GM12878 (cell line): ENCODE measurements at regions not wholly inside any gene's neighbourhood (a gene's known extent, or its start where the extent isn't known, plus 50 kb on each side); places are given as distances from the start of the nearest gene placed in this dataset.

Source experiments
- ATAC-seq: fragments of 200-7000 bp; cut with Tn5 transposase; 3 replicates; pipeline ENCODE4 v1.9.1; 2020; ENCODE audit warnings: mild to moderate bottlenecking, moderate library complexity
- BruUV-seq: library from RNA; stranded (reverse); fragments of 400-500 nt; replicated peaks from 2 replicates; lab custom pipeline; 2021; lab: Mats Ljungman, UMichigan
- CTCF ChIA-PET: fragments of 300-600 bp; sonication (Branson Sonifier 250); formaldehyde crosslinking; extraction: SDS; loops from one replicate; lab custom pipeline; 2021; ENCODE audit warnings: inconsistent platforms; lab: Yijun Ruan, JAX
- POLR2A ChIA-PET: fragments of 350-600 bp; formaldehyde crosslinking; extraction: SDS; loops from one replicate; lab custom pipeline; 2021; ENCODE audit warnings: inconsistent platforms; lab: Charles Lee
- RAD21 ChIA-PET: fragments of 300-600 bp; sonication (Branson Sonifier 250); formaldehyde crosslinking; loops from one replicate; lab custom pipeline; 2023; ENCODE audit warnings: antibody characterized with exemption; ENCODE audit not compliant: unreplicated experiment; lab: Charles Lee
- SMC1A ChIA-PET: fragments of 300-600 bp; sonication (Branson Sonifier 250); formaldehyde crosslinking; loops from one replicate; lab custom pipeline; 2023; ENCODE audit not compliant: unreplicated experiment, uncharacterized antibody; lab: Charles Lee
- DNase-seq: peaks from one replicate; pipeline ENCODE4 v3.0.0-alpha.2; 2011; ENCODE audit warnings: low read depth, low spot score
- FAIRE-seq: peaks from 3 replicates; lab custom pipeline; 2011; peaks lifted over from hg19 to GRCh38; lab: Jason Lieb, UNC
- H2AFZ ChIP-seq: 2 replicates; pipeline ENCODE4 v1.6.0; 2011; ENCODE audit warnings: low read depth, low read length, control low read depth; ENCODE audit not compliant: control insufficient read depth
- H3K27ac ChIP-seq: 2 replicates; pipeline ENCODE4 v1.5.1; 2011; ENCODE audit warnings: control low read depth; ENCODE audit not compliant: control insufficient read depth, insufficient read depth
- H3K27me3 ChIP-seq, 2 experiments: replicated peaks in 1 of 2; 2 replicates each; pipeline versions ENCODE4 v1.6.0 to v1.6.1; 2011; ENCODE audit warnings: low read length in 1 of 2; ENCODE audit not compliant: control insufficient read depth in 2 of 2, insufficient read depth in 2 of 2
- H3K36me3 ChIP-seq, 2 experiments: 2 replicates each; pipeline ENCODE4 v1.5.1; 2011; ENCODE audit warnings: low read length in 1 of 2; ENCODE audit not compliant: control insufficient read depth in 2 of 2, insufficient read depth in 2 of 2
- H3K4me1 ChIP-seq: 2 replicates; pipeline ENCODE4 v1.6.1; 2011; ENCODE audit warnings: mild to moderate bottlenecking, low read length, moderate library complexity, mixed read lengths; ENCODE audit not compliant: control insufficient read depth, insufficient read depth
- H3K4me2 ChIP-seq: 2 replicates; pipeline ENCODE4 v1.6.0; 2011; ENCODE audit warnings: control low read depth; ENCODE audit not compliant: control insufficient read depth, insufficient read depth
- H3K4me3 ChIP-seq: fragments of 200-600 bp; sonication (generic); 2 replicates; pipeline ENCODE4 v1.5.1; 2016
- H3K79me2 ChIP-seq: 2 replicates; pipeline ENCODE4 v1.6.0; 2011; ENCODE audit warnings: low read length; ENCODE audit not compliant: control insufficient read depth, insufficient read depth
- H3K9ac ChIP-seq: 2 replicates; pipeline ENCODE4 v1.8.0; 2011; ENCODE audit warnings: low read length, control low read depth, mixed read lengths; ENCODE audit not compliant: control insufficient read depth, insufficient read depth
- H3K9me3 ChIP-seq: replicated peaks from 3 replicates; pipeline ENCODE4 v1.5.1; 2011; ENCODE audit warnings: mild to moderate bottlenecking, low read length; ENCODE audit not compliant: control insufficient read depth, insufficient read depth
- H4K20me1 ChIP-seq: 2 replicates; pipeline ENCODE4 v1.6.0; 2011; ENCODE audit not compliant: control insufficient read depth, insufficient read depth
- ELK1 ChIP-seq: IDR thresholded peaks from 2 replicates; pipeline ENCODE4 v1.6.1; 2012; ENCODE audit warnings: low read depth, low read length, improper control_type of control experiment
- HDAC2 ChIP-seq: fragments of 200-600 bp; sonication (generic); IDR thresholded peaks from 2 replicates; pipeline ENCODE4 v1.6.1; 2017
- KDM1A ChIP-seq: fragments of 200-600 bp; sonication (generic); IDR thresholded peaks from 2 replicates; pipeline ENCODE4 v1.6.1; 2016; ENCODE audit warnings: borderline replicate concordance
- MEF2B ChIP-seq: fragments of 450-650 bp; IDR thresholded peaks from 2 replicates; pipeline ENCODE4 v1.6.1; 2018; ENCODE audit warnings: mild to moderate bottlenecking, moderate library complexity; ENCODE audit not compliant: partially characterized antibody, poor library complexity, severe bottlenecking
- MYB ChIP-seq: fragments of 150-350 bp; IDR thresholded peaks from 2 replicates; pipeline ENCODE4 v1.6.1; 2014; ENCODE audit warnings: mild to moderate bottlenecking, low read depth, low read length, borderline replicate concordance
- NR2C1 ChIP-seq: fragments of 450-650 bp; IDR thresholded peaks from 2 replicates; pipeline ENCODE4 v1.6.1; 2017; ENCODE audit warnings: antibody characterized with exemption, mild to moderate bottlenecking, moderate library complexity
- NR2F1 ChIP-seq: fragments of 450-650 bp; conservative IDR thresholded peaks from 2 replicates; pipeline ENCODE4 v1.6.1; 2017; ENCODE audit warnings: mild to moderate bottlenecking
- NRF1 ChIP-seq: conservative IDR thresholded peaks from 2 replicates; pipeline ENCODE4 v1.6.1; 2011; ENCODE audit warnings: mild to moderate bottlenecking, low read depth, low read length, improper control_type of control experiment
- PAX8 ChIP-seq: fragments of 450-650 bp; IDR thresholded peaks from 2 replicates; pipeline ENCODE4 v1.6.1; 2017; ENCODE audit warnings: mild to moderate bottlenecking, moderate library complexity
- SMARCA5 ChIP-seq: fragments of 450-650 bp; IDR thresholded peaks from 2 replicates; pipeline ENCODE4 v1.6.1; 2017; ENCODE audit warnings: mild to moderate bottlenecking
- SRF ChIP-seq, 2 experiments: IDR thresholded peaks; 2 replicates each; pipeline ENCODE4 v1.6.1; 2011; ENCODE audit warnings: low read depth in 2 of 2, low read length in 2 of 2, mild to moderate bottlenecking in 1 of 2, moderate library complexity in 1 of 2
- SUZ12 ChIP-seq: fragments of 200-600 bp; sonication (generic); IDR thresholded peaks from one replicate; pipeline ENCODE4 v1.6.1; 2018; ENCODE audit warnings: antibody characterized with exemption, mild to moderate bottlenecking; ENCODE audit not compliant: unreplicated experiment
- WRNIP1 ChIP-seq: IDR thresholded peaks from 2 replicates; pipeline ENCODE4 v1.6.1; 2011; ENCODE audit warnings: low read depth, low read length, improper control_type of control experiment, borderline replicate concordance
- YBX1 ChIP-seq: fragments of 450-650 bp; IDR thresholded peaks from 2 replicates; pipeline ENCODE4 v1.6.1; 2016; ENCODE audit warnings: antibody characterized with exemption
- ZBTB4 ChIP-seq: fragments of 450-650 bp; formaldehyde crosslinking; IDR thresholded peaks from 2 replicates; pipeline ENCODE4 v1.4.0; 2022; ENCODE audit warnings: mild to moderate bottlenecking, moderate library complexity
- WGBS: methylation state at CpG from one replicate; pipeline ENCODE4 v1.1.6; 2016; ENCODE audit warnings: low lambda C conversion rate; ENCODE audit not compliant: insufficient replicate concordance, insufficient coverage; ENCODE audit errors: missing lambda C conversion rate; 5-methylcytosine and 5-hydroxymethylcytosine counted together
- in situ Hi-C: fragments of 300-500 bp; cut with MboI; formaldehyde crosslinking; loops from 9 replicates; pipeline ENCODE4 v1.14.3; 2018; ENCODE audit warnings: mixed read lengths
- intact Hi-C: fragments of 100-400 bp; cut with micrococcal nuclease; formaldehyde crosslinking; loops from one replicate; pipeline ENCODE4 v1.14.2; 2022; ENCODE audit not compliant: unreplicated experiment
- TF ChIP-seq, protein P1 (sequence below): fragments of 450-650 bp; IDR thresholded peaks from 2 replicates; pipeline ENCODE4 v1.6.1; 2017; ENCODE audit warnings: mild to moderate bottlenecking, moderate library complexity
- TF ChIP-seq, protein P2 (sequence below): fragments of 450-650 bp; IDR thresholded peaks from 2 replicates; pipeline ENCODE4 v1.6.1; 2017; ENCODE audit warnings: low read depth, mild to moderate bottlenecking, moderate library complexity

DNA sequence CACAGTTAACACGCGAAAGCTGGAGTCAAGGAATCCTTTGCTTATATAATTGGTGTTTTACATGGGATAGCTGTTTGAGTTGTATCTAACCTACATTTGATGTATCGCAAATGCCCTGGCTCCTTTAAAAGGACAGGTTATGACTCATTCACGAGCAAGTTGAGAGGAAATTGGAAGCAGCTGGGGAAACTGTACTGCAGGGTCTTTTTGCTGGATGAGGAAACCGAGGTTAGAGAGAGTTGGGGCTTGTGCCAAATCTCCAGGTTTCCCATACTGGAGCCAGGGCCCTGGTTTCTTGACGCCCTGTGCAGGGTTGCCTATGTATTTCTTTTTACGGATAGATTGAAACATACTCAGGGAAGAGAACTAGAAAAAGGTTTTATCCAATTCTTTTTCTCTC is 60.0 kb upstream of the SPTBN1 start:
- Histone ChIP-seq H3K4me1 (no peaks in the 10 kb centered on the region), H3K9ac (no peak overlapping the region), H3K27me3 (no peaks in the 10 kb centered on the region), H3K9me3 (peaks cover 1% of the 10 kb centered on the region; the same call in 2 of the 3 replicates), H3K36me3 (no peaks in the 10 kb centered on the region), H3K4me3 (no peak overlapping the region), H3K4me2 (no peak overlapping the region), H3K79me2 (no peaks in the 10 kb centered on the region), H4K20me1 (no peaks in the 10 kb centered on the region), H3K27ac (no peak overlapping the region), H2AFZ (no peak overlapping the region)
- DNase-seq (no peak), ATAC-seq (no peak), FAIRE-seq (no peak)
- in situ Hi-C loops (no loop called here), intact Hi-C loops (no loop called here)
- CTCF ChIA-PET: no interaction called here
- SMC1A ChIA-PET: no interaction called here
- WGBS: 79% methylated on average over 7 of the region's 7 CpGs
- POLR2A ChIA-PET: no interaction called here
- RAD21 ChIA-PET: no interaction called here
- no TSS peak for BruUV-seq
- TF ChIP-seq PAX8 (no peak), ZBTB4 (CRISPR knock-in tag) (no peak), NR2C1 (no peak), NR2F1 (no peak), SMARCA5 (no peak), SUZ12 (no peak), HDAC2 (no peak), KDM1A (no peak), MYB (no peak), YBX1 (no peak), NRF1 (no peak), MEF2B (no peak), ELK1 (no peak), WRNIP1 (no peak), SRF (IDR thresholded peaks at IDR 0.05; ENCODE audit: low read depth in 2 of 2, low read length in 2 of 2) (no peak)
- TF ChIP-seq, protein P1, sequence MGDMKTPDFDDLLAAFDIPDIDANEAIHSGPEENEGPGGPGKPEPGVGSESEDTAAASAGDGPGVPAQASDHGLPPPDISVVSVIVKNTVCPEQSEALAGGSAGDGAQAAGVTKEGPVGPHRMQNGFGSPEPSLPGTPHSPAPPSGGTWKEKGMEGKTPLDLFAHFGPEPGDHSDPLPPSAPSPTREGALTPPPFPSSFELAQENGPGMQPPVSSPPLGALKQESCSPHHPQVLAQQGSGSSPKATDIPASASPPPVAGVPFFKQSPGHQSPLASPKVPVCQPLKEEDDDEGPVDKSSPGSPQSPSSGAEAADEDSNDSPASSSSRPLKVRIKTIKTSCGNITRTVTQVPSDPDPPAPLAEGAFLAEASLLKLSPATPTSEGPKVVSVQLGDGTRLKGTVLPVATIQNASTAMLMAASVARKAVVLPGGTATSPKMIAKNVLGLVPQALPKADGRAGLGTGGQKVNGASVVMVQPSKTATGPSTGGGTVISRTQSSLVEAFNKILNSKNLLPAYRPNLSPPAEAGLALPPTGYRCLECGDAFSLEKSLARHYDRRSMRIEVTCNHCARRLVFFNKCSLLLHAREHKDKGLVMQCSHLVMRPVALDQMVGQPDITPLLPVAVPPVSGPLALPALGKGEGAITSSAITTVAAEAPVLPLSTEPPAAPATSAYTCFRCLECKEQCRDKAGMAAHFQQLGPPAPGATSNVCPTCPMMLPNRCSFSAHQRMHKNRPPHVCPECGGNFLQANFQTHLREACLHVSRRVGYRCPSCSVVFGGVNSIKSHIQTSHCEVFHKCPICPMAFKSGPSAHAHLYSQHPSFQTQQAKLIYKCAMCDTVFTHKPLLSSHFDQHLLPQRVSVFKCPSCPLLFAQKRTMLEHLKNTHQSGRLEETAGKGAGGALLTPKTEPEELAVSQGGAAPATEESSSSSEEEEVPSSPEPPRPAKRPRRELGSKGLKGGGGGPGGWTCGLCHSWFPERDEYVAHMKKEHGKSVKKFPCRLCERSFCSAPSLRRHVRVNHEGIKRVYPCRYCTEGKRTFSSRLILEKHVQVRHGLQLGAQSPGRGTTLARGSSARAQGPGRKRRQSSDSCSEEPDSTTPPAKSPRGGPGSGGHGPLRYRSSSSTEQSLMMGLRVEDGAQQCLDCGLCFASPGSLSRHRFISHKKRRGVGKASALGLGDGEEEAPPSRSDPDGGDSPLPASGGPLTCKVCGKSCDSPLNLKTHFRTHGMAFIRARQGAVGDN: no peak
- TF ChIP-seq, protein P2, sequence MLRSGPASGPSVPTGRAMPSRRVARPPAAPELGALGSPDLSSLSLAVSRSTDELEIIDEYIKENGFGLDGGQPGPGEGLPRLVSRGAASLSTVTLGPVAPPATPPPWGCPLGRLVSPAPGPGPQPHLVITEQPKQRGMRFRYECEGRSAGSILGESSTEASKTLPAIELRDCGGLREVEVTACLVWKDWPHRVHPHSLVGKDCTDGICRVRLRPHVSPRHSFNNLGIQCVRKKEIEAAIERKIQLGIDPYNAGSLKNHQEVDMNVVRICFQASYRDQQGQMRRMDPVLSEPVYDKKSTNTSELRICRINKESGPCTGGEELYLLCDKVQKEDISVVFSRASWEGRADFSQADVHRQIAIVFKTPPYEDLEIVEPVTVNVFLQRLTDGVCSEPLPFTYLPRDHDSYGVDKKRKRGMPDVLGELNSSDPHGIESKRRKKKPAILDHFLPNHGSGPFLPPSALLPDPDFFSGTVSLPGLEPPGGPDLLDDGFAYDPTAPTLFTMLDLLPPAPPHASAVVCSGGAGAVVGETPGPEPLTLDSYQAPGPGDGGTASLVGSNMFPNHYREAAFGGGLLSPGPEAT: no peak
